Activated T-helper 1 cell treated with Interleukin-2 at 50 U/mL for 16 hours (primary cell): ENCODE measurements at regions not wholly inside any gene's neighbourhood (a gene's known extent, or its start where the extent isn't known, plus 50 kb on each side); places are given as distances from the start of the nearest gene placed in this dataset.
"Not testable (repeated sequence)": the region's sequence is repeated elsewhere in the genome, so short reads cannot be mapped to it uniquely, and the experiment has no call there.

Source experiments
- DNase-seq: peaks from one replicate; pipeline ENCODE4 v3.0.0-alpha.2; 2020; ENCODE audit warnings: low read depth

DNA sequence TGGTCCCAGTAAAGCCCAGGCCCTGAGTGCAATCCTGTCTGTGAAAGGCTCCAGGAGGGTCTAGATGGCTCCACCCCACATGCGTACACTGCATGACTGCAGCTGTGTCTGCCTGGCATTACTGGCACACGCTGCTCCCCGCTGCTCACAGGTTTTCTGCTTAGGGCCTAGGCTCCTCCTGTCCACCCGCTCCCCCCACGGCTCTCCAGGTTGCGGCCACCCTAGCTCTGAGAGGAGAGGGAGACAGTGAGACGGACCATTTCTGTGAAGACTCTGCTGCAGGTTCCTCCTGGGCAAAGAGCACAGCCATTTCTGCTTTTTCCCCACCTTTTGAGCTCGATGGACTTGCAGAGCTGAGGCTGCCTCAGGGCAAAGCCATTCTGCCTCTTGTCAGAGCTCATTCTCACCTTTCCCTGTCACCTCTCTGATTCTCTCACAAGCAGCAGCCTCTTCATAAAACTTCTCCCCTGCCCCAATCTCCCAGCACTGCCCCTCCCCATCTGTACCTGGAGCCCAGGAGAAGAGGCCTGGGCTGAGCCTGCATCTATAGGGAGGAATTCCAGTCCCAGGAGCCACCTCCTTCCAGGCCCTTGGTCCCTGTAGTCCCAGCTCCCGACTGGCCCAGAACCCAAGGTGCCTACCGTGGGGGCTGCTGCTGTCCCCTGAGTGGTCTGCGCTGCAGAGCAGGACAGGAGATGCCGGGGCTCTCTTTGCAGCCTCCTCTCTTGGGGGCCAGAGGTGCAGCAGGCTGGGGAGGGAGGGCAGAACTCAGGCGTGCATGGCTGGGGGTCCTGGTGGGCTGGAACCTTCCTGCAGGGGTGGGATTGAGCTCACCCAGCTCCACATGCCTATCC, 433.7 kb upstream of the B3GAT1 start:
- no peak for DNase-seq

DNA sequence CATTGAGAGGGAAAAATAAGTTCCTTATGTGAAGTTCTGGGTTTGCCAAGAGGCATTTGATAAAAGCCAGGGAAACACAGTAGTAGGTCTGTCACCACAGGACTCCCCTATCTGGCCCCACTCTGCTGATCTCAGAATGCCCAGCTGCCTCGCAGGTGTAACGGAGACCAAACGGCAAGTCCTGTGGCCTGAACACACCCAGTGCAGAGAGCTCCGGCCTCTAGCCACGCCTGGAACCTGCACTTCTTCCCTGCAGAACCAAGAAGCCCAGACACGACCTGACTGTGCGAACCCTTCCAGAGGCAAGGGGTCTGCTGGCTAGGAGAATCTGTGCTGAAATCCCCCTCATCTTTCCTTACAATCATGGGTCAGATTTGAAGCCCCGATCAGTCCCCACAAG, 432.8 kb upstream of the B3GAT1 start:
- DNase-seq: no peak

DNA sequence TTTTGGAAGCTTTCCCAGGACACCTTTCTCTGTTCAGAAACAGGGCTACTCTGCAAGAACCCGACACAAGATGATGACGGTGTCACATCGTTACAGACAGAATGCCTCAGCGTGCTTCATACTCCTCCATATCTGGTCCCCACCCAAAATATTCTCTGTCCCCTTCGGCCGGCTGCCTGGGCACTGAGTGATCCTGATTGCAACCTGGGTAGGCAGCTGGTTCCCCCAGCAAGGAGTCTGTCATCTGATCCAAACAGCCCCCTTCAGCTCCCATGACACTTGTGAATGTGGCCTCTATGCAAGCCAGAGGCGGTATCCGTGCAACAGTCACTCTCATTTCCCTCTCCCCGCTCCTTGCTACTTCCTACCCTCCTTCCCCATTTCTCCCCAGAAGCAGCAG, 431.7 kb upstream of the B3GAT1 start:
- DNase-seq: no peak

DNA sequence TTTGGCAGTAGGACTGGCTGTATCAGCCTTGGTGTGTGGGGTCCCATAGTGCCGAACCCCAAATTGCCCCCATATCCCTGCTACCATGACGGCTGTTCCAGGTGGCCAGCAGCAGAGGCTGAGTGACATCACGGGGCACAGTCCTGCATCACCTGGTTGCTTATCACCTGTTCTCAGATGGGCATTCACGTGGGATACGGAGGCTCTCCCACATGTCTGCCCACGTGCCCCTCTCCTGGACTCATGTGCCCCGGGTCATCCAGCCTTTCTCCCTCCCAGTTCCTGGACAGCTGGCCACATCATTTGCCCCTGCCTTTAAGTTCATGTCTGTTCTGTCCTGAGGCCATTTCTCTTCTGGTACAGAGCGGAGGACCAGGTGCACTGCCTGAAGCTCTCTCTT, 431.0 kb upstream of the B3GAT1 start:
- no peak for DNase-seq

DNA sequence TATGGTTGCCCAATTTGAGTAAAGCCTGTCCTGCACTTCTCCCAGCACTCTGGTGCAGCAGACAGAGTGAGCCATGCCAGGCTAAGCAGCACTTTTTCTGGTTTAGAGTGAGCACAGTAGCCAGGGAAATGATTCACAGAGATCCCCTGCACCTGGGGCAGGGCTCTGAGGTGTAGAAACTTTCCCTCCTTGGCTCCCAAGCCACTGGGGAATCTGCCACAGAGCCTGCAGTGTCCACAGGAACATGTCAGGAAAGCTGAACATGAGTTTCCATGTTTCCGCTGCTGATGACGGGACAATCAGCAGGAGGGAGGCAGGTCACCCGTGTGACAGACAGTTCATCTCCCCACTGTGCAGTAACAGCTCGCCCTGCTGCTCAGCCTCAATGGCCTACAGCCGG, 429.9 kb upstream of the B3GAT1 start:
- DNase-seq: no peak

DNA sequence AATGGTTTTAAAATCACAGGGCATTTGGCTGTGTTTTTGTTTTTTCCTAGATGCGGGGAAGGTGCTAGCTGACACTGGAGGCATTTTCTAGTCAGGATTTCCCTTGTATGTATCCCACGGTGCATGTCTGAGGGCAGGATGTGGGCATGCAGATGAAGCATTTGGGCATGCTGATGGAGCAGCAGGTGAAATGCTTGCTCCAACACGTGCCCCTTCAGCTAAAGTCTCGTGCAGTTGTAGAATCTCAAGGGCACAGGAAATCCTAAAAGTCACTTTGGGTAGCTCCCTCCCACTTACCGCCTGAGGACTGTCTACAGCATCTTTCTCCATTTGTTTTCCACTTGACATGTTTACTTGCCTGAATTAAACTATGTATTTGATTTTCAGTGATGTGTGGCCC, 429.4 kb upstream of the B3GAT1 start:
- DNase-seq: no peak

DNA sequence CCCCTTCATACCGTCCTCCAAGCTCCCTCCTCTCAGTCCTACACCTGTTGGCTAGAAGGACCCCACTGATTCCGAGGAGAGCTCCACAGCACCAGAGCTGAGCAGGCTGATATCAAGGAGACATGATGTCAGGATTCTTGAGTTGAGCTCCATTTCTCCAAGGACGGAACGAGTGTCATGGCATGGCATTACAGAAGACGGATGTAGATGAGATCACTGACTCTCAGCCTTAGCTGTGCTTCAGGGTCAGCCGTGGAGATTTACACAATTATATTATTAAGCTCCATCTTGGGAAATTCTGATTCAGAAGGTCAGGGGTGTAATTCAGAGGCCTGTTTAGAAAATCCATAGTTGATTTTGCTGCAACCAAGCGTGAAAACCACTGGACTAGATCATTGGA, 428.9 kb upstream of the B3GAT1 start:
- DNase-seq: no peak

DNA sequence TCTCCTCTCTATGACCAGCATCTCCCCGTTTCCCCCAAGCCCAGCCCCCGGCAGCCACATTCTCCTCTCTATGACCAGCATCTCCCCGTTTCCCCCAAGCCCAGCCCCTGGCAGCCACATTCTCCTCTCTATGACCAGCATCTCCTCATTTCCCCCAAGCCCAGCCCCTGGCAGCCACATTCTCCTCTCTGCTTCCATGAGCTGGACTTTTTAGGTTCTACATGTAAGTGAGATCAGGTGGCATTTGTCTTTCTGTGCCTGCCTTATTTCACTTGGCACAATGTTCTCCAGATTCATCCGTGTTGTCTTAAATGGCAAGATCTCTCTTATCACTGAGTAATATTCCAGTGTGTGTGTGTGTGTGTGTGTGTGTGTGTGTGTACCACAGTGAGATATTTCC, 428.1 kb upstream of the B3GAT1 start:
- DNase-seq: not testable (repeated sequence)

DNA sequence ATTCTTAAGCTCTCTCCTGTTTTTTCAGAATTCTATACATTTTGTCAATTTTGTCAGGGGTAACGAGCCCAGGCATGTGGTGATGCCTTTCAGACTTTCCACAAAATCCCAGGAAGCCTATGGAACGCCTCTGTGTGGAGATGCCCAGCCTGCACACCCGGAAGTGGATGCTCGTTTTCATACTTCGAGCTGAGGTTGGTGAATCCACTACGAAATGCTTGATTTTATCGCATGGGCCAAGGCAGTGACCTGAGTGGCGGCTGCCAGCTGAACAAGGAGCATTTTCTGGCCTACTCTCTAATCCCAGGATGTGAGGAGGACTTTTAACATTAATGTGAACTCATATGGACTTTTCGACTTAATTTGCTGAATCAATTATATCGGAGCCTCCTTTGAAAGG, 426.7 kb upstream of the B3GAT1 start:
- DNase-seq: no peak

DNA sequence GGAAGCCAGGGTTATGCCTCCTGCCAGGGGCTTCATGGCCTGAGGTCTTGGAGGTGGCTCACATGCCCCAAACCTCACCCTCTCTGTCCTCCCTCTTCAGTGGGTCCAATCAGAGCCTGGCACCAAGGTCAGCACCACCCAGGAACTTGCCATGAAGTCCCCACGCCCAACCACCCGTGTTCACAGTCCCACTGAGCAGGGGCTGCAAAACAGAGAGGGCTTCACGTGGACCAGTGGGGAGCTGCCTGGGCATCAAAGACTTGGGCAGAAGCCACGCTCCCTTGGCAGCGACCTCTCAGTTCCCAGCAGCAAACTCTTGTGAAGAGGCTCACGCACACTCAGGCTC, 425.8 kb upstream of the B3GAT1 start:
- no peak for DNase-seq

DNA sequence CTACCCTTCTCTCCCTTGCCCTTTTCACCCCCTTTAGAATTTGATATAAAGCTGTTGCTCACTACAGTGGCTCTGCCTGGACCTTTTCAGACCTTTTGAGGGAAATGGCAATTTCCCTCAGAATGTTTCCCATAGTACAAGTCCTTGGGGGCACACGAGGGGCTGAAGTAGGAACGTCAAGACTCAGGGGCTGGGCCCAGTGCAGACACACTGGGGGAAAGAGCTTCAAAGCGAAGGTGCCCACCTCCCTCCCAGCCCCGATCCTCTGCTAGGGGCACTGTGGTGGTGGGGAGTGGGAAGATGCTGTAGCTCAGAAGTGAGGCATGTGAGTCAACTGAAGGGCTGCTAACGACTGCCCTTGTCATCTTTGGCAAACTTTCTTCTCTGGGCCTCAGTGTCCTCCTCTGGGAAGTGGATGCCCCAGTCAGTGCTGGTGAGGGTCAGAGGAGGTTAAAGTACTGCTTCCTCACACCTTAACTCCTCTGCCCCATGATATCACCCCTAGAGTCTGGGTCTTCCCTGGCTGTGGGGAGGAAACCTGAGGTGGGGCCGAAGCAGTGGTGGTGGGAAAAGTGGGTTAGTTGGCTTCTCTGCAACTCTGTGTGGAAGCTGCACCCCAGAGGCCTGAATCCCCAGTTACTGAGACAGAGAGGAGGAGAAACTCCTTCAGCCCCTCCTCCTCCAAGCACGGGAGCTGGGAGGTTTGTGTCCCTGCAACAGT, 425.3 kb upstream of the B3GAT1 start:
- no peak for DNase-seq

DNA sequence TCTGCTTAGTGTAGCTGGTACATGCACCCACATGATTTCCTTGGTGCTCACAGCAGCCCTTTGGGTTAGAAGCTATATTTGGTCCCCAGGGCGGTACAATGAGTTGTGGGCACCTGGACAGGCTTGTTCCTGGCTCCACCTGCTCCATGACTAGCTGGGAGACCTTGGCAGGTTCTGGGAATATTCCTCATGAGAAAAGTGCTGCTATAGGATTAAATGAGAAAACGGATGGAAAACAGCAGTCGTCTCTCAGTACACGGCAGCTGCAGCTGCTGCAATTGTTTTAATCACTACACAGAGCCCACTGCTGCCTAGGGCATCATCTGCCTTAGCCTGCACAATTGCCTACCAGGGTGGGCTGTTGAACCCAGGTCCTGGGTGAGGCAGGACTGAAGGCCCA, 424.5 kb upstream of the B3GAT1 start:
- DNase-seq: no peak

DNA sequence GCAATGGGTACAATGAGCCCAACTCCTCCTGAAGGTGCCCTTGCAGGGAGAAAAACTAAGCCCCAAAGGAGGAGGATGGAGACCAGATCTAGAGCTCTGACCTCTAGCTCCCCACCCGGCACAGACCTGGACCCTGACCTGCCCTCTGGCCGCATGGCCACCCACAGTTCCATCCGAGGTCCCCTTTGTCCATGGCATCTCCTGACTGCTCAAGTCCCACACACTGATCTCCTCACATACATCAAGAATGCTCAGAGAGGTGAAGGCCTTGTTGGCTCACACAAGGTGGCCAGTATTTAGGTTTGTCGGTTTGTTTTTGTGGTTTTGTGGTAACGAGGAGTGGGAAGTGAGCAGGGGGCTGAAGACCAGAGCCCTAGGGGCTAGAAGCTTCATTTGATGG, 423.5 kb upstream of the B3GAT1 start:
- no peak for DNase-seq

DNA sequence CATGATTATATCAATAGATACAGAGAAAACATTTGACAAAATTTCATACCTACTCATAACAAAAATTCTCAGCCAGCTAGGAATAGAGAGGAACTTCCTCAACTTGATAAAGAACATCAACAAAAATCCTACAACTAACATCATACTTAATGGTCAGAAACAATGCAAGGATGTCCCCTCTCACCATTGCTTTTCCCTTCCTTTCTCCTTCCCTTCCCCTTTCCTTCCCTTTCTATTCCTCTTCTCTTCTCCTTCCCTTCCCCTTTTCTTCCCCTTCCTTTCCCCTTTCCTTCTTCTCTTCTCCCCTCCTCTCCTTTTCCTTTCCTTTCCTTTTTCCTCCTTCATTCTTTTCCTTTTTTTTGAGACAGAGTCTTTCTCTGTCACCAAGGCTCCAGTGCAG, 418.3 kb upstream of the B3GAT1 start:
- DNase-seq: no peak

DNA sequence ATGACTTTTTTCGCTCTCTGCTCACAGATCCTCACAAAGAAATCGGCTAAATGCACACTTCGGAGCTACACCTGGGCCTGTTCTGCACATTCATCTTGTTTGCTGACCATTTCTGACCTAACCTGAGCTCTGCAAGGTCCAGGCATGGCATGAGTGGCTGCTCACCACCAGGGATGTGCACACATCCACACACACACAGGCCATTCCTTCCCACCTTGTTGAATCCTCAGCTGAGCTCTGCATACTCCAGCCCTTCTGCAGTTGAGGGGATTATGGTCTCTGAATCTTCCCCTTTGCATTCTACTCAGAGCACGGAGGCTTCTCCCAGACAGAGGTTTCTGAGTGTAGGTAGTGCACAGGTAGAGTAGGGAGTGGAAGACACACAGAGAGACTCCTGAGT, 411.9 kb upstream of the B3GAT1 start:
- DNase-seq: no peak

DNA sequence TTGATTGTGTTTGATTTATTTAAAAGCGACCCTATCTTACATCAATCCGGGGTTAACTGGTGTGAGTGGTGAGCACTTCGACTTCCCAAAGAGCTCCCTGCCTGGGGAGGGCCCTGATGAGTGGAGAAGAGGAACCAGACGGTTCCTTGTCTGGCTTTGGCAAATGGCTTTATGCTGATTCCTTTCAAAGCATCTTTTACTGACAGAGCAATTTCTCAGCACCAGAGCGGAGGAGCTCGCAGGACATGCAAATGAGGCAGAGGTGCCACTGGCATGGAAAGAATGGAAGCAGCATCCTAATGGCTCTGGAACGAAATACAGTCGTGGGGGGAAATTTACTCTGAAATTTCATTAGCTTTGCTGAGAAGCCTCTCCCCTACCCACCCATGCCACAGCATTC, 410.9 kb upstream of the B3GAT1 start:
- DNase-seq: no peak

DNA sequence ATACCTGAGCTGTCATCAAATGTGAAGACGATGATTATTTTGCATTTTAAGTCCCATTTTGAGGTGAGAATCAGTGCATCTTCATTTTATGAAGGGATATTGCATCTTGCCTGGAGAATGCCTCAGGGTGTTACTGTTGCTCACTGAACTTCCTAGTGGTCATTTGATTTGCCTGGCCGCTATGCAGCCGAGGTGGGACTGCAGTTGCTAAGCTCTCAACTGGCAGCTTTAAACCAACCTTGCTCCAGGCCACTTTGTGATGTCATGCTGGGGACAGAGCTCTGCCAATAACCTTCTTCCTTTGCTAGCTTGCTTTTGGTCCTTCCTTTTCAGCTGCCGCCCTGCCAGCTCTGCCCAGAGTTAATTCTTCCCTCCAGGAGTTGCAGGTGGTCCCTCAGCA, 409.4 kb upstream of the B3GAT1 start:
- DNase-seq: no peak

DNA sequence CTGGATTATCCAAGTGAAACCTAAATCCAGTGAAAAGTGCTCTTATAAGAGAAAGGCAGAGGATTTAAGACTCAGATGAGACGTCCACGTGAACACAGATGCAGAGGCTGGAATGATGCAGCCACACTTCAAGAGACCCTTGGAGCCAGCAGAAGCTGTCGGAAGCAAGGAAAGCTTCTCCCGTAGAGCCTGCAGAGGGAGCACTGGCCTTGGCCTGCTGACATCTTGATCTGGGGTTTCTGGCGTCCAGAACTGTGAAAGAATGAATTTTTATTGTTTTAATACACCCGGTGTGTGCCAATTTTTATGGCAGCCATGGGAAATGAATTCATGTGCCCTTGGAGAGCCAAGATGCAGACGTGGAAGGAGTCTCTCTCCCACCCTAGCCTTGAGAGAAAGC, 407.0 kb upstream of the B3GAT1 start:
- DNase-seq: no peak

DNA sequence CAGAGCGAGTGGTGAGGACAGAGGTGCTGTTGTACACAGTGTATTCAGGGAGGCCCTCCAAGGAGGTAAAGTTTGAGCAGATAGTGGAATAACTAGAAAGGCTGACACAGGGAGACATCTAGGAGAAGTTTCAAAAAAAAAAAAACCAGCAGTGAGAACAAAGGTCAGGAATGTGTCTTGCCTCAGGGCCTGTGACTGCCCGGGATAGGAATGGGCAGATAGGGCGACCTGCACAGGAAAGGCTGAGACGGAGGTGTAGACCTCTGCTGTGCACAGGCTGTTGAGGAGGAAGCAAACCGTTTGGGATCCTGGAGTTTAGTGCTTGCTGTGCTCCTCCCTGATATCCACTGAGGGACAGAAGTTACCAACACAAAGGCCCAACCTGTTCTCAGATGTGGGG, 406.5 kb upstream of the B3GAT1 start:
- DNase-seq: no peak

DNA sequence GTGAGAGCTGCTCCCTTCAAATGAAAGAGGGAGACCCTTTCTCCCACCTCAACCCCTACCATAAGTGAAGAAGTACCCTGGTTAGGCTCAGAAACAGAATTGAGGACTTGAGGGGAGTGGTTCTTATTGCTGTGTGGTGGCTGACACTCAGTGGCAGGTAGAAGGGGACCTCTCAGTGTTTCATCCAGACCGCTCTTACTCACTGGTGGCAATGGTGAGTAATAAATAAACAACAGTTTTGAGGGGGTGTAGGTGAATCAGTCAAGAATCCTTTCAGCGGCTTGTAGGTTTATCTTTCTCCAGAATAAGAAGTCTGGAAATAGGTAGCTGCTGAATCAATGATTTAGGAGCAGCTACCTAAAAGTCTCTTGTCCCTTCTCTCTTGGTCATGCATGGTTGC, 403.4 kb upstream of the B3GAT1 start:
- DNase-seq: no peak

DNA sequence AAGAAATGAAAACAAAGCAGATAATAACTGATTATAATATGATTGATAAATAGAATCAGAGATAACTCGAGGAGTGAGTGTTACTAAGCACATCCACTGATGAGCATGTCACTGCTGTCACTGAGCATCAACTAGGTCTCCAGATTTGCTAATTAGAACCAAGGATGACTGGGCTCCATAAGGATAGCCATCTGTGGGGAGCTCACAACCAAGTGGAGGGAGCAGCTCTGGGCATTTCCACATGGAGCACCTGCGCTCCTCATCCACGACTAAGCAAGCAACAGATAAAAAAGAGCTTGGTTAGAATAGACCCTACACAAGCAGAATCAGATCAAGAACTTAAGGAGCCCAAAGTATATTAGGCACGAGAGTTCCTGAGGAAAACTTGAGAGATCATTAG, 396.0 kb upstream of the B3GAT1 start:
- DNase-seq: no peak

DNA sequence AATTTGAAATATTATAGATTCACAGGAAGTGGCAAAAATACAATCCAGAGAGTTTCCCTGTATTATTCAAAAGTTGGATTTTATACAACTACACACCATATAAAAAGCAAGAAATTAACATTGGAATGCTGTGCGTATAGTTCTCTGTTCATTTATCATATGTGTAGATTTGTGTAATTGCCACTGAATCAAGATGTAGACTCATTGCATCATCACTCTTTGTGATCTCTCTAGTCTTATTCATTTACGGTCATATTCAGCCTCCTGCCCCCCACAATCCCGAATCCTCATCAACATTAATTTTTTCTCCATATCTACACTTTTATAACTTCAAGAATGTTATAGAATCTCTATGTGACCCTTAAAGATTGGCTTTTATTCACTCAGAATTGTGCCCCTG, 390.6 kb upstream of the B3GAT1 start:
- no peak for DNase-seq

DNA sequence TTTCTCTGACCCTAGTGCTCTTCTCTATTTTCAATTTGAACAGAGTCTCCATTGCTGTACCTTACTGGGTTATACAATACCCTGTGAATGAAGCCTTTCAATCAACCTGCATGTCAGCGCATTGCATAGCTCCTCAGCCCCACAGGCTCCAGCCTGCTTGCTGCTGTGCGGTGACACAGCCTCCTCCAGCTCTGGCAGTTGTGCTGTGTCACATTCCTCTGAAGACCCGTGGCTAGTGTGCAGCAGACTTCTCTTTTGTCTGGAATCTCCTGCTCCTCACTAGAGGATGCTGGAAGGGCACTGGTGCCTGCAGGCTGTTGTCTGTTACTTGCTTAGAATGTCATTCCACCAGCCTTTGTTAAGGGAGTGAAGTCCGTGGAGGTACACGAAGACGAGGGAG, 390.1 kb upstream of the B3GAT1 start:
- DNase-seq: no peak

DNA sequence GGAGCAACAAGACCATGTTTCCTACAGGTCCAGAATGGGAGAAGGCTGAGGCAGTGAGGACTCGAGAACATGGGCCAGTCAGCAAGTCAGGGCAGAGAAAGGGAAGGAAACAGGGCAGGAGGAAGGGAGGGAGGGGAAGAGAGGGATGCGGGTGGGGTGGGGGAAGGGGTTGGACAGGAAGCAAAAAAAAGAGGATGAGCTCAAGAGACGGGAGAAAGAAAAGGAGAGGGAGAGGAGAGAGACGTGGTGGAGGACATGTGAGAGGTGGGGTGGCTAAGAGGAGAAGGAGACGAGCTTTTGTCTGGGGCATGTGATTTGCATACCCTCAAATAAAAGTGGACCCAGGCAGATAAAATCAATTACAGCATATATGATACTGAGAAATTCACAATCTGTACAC, 389.5 kb upstream of the B3GAT1 start:
- no peak for DNase-seq
